Liver (tissue), 8 donors: ENCODE measurements at regions not wholly inside any gene's neighbourhood (a gene's known extent, or its start where the extent isn't known, plus 50 kb on each side); places are given as distances from the start of the nearest gene placed in this dataset.

ENCODE experiments used
- DNase-seq: peaks from one replicate; pipeline ENCODE4 v3.0.0-alpha.2; 2017; ENCODE audit warnings: low spot score
- H3K27ac ChIP-seq, 2 donors: one replicate each; pipeline ENCODE4 v1.7.0; 2013; ENCODE audit warnings: inconsistent platforms in 2 of 2, low read length in 2 of 2, control low read depth in 1 of 2, low read depth in 1 of 2, mild to moderate bottlenecking in 1 of 2
- H3K27me3 ChIP-seq, 4 donors: one replicate each; pipeline versions ENCODE4 v1.6.1 to v1.7.0; 2013; ENCODE audit warnings: low read length in 3 of 4, inconsistent platforms in 1 of 4, mild to moderate bottlenecking in 1 of 4, moderate library complexity in 1 of 4; ENCODE audit not compliant: control insufficient read depth in 4 of 4, insufficient read depth in 4 of 4
- H3K36me3 ChIP-seq, 4 donors: one replicate each; pipeline versions ENCODE4 v1.6.1 to v1.7.0; 2013; ENCODE audit warnings: low read length in 3 of 4, mild to moderate bottlenecking in 3 of 4, low read depth in 1 of 4, moderate library complexity in 1 of 4; ENCODE audit not compliant: control insufficient read depth in 4 of 4, insufficient read depth in 3 of 4
- H3K4me1 ChIP-seq, 4 donors: one replicate each; pipeline versions ENCODE4 v1.6.1 to v1.7.0; 2013; ENCODE audit warnings: low read length in 3 of 4, mild to moderate bottlenecking in 3 of 4, moderate library complexity in 1 of 4; ENCODE audit not compliant: control insufficient read depth in 4 of 4, insufficient read depth in 4 of 4
- H3K4me3 ChIP-seq, 3 donors: one replicate each; pipeline versions ENCODE4 v1.6.1 to v1.7.0; 2013; ENCODE audit warnings: low read length in 3 of 3, control low read depth in 1 of 3, low read depth in 1 of 3, mild to moderate bottlenecking in 1 of 3
- H3K9ac ChIP-seq, 2 donors: one replicate each; pipeline ENCODE4 v1.7.0; 2013; ENCODE audit warnings: low read length in 2 of 2, mild to moderate bottlenecking in 2 of 2, moderate library complexity in 2 of 2, control low read depth in 1 of 2, low read depth in 1 of 2
- H3K9me3 ChIP-seq, 4 donors: one replicate each; pipeline versions ENCODE4 v1.6.1 to v1.7.0; 2013; ENCODE audit warnings: low read length in 3 of 4; ENCODE audit not compliant: control insufficient read depth in 4 of 4
- ATF3 ChIP-seq: IDR thresholded peaks from 2 replicates; pipeline ENCODE4 v1.6.1; 2016; ENCODE audit warnings: antibody characterized with exemption
- EGR1 ChIP-seq, 2 donors: IDR thresholded peaks; 2 replicates each; pipeline ENCODE4 v1.6.1; 2016 to 2018; ENCODE audit warnings: antibody characterized with exemption in 2 of 2, low read depth in 2 of 2
- FOXA1 ChIP-seq: IDR thresholded peaks from 2 replicates; pipeline ENCODE4 v1.6.1; 2016; ENCODE audit warnings: antibody characterized with exemption
- FOXA2 ChIP-seq: IDR thresholded peaks from 2 replicates; pipeline ENCODE4 v1.6.1; 2016; ENCODE audit warnings: antibody characterized with exemption
- GABPA ChIP-seq, 2 donors: IDR thresholded peaks in 1 of 2; conservative IDR thresholded peaks in 1 of 2; 2 replicates each; pipeline ENCODE4 v1.6.1; 2016; ENCODE audit warnings: antibody characterized with exemption in 2 of 2, mild to moderate bottlenecking in 1 of 2, moderate library complexity in 1 of 2
- HNF4A ChIP-seq, 2 donors: conservative IDR thresholded peaks; 2 replicates each; pipeline ENCODE4 v1.6.1; 2016; ENCODE audit warnings: antibody characterized with exemption in 2 of 2, mild to moderate bottlenecking in 2 of 2
- HNF4G ChIP-seq: IDR thresholded peaks from 2 replicates; pipeline ENCODE4 v1.6.1; 2016; ENCODE audit warnings: antibody characterized with exemption
- JUND ChIP-seq, 2 donors: IDR thresholded peaks; 2 replicates each; pipeline ENCODE4 v1.6.1; 2016; ENCODE audit warnings: antibody characterized with exemption in 2 of 2
- MAX ChIP-seq: IDR thresholded peaks from 2 replicates; pipeline ENCODE4 v1.6.1; 2016; ENCODE audit warnings: antibody characterized with exemption
- RAD21 ChIP-seq, 2 donors: IDR thresholded peaks; 2 replicates each; pipeline ENCODE4 v1.6.1; 2016; ENCODE audit warnings: antibody characterized with exemption in 2 of 2, mild to moderate bottlenecking in 2 of 2
- RXRA ChIP-seq, 2 donors: IDR thresholded peaks; 2 replicates each; pipeline ENCODE4 v1.6.1; 2017 to 2018; ENCODE audit warnings: antibody characterized with exemption in 2 of 2, mild to moderate bottlenecking in 1 of 2
- SP1 ChIP-seq: IDR thresholded peaks from 2 replicates; pipeline ENCODE4 v1.6.1; 2018; ENCODE audit warnings: antibody characterized with exemption, mild to moderate bottlenecking
- TAF1 ChIP-seq: conservative IDR thresholded peaks from 2 replicates; pipeline ENCODE4 v1.6.1; 2016; ENCODE audit warnings: antibody characterized with exemption, mild to moderate bottlenecking
- YY1 ChIP-seq: IDR thresholded peaks from 2 replicates; pipeline ENCODE4 v1.6.1; 2016; ENCODE audit warnings: antibody characterized with exemption, mild to moderate bottlenecking
- WGBS: extraction: QIAGEN DNeasy Blood & Tissue Kit; methylation state at CpG from one replicate; pipeline ENCODE4 v1.1.7; 2013; 5-methylcytosine and 5-hydroxymethylcytosine counted together
- TF ChIP-seq, protein P1 (sequence below): fragments of 150-350 bp; IDR thresholded peaks from 2 replicates; pipeline ENCODE4 v1.5.1; 2017; ENCODE audit warnings: improper control_type of control experiment, low read depth, low read length; ENCODE audit not compliant: missing input control
- TF ChIP-seq, protein P2 (sequence below): IDR thresholded peaks from 2 replicates; pipeline ENCODE4 v1.6.1; 2016; ENCODE audit warnings: antibody characterized with exemption
- donor health status: healthy.
- donor health status: healthy.
- donor health status: healthy.
- donor health status: healthy.
- donor health status: healthy.

DNA sequence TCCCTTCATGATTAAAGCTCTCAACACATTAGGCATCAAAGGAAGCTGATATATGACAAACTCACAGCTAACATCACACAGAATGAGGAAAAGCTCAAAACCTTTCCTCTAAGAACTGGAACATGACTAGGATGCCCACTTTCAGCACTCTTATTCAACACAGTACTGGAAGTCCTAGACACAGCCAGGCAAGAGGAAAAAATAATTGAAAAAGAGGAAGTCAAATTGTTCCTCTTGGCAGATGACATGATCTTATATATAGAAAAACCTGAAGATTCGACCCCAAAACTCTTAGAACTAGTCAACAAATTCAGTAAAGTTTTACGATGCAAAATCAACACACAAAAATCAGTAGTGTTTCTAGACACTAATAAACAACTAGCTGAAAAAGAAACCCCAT, 144.3 kb upstream of the NREP start:
- no peaks in the 10 kb centered on the region for H3K36me3 ChIP-seq
- no peak overlapping the region for H3K4me3 ChIP-seq
- H3K4me1 ChIP-seq = no peaks in the 10 kb centered on the region
- H3K27me3 ChIP-seq = no peaks in the 10 kb centered on the region
- no peak for DNase-seq
- 71% methylated on average over 2 of the region's 2 CpGs for WGBS
- TF ChIP-seq, protein P1, sequence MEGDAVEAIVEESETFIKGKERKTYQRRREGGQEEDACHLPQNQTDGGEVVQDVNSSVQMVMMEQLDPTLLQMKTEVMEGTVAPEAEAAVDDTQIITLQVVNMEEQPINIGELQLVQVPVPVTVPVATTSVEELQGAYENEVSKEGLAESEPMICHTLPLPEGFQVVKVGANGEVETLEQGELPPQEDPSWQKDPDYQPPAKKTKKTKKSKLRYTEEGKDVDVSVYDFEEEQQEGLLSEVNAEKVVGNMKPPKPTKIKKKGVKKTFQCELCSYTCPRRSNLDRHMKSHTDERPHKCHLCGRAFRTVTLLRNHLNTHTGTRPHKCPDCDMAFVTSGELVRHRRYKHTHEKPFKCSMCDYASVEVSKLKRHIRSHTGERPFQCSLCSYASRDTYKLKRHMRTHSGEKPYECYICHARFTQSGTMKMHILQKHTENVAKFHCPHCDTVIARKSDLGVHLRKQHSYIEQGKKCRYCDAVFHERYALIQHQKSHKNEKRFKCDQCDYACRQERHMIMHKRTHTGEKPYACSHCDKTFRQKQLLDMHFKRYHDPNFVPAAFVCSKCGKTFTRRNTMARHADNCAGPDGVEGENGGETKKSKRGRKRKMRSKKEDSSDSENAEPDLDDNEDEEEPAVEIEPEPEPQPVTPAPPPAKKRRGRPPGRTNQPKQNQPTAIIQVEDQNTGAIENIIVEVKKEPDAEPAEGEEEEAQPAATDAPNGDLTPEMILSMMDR = no peak
- TF ChIP-seq, protein P2, sequence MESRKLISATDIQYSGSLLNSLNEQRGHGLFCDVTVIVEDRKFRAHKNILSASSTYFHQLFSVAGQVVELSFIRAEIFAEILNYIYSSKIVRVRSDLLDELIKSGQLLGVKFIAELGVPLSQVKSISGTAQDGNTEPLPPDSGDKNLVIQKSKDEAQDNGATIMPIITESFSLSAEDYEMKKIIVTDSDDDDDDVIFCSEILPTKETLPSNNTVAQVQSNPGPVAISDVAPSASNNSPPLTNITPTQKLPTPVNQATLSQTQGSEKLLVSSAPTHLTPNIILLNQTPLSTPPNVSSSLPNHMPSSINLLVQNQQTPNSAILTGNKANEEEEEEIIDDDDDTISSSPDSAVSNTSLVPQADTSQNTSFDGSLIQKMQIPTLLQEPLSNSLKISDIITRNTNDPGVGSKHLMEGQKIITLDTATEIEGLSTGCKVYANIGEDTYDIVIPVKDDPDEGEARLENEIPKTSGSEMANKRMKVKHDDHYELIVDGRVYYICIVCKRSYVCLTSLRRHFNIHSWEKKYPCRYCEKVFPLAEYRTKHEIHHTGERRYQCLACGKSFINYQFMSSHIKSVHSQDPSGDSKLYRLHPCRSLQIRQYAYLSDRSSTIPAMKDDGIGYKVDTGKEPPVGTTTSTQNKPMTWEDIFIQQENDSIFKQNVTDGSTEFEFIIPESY = no peak
- no peak overlapping the region for H3K9ac ChIP-seq
- H3K9me3 ChIP-seq = peaks cover 0 to 4% (median 0%) of the 10 kb centered on the region in 4 donors
- no peak overlapping the region for H3K27ac ChIP-seq

DNA sequence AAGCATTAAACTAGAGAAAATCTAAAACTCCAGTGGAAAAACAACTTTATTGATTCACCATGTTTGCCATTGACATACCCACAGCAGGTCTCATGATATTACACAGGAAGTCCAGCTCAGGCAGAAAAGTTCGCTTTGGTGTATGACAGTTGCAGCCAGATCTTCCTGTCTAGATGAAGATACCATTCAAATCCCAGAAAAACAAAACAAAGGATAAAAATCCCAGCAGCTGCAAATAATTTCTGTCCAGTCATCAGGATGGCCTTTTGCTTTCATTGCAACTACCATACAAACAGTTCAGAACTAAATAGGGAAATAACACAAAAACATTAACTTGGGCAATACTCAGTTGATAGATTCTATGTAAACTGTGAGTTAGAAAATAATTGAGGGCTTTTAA, 136.0 kb upstream of the NREP start:
- TF ChIP-seq SP1 (no peak), RAD21 (IDR thresholded peaks at IDR 0.05) (no peak), EGR1 (IDR thresholded peaks at IDR 0.05; ENCODE audit: low read depth in 2 of 2) (no peak), FOXA2 (no peak), MAX (no peak), YY1 (no peak), HNF4A (conservative IDR thresholded peaks at IDR 0.05) (no peak), GABPA (IDR thresholded peaks at IDR 0.05 in 1 of 2, conservative IDR thresholded peaks at IDR 0.05 in 1 of 2) (no peak), TAF1 (no peak)
- Histone ChIP-seq H3K9me3 (peaks cover 0 to 3% (median 0%) of the 10 kb centered on the region in 4 donors), H3K27ac (no peak overlapping the region), H3K36me3 (no peaks in the 10 kb centered on the region), H3K4me3 (no peak overlapping the region), H3K27me3 (no peaks in the 10 kb centered on the region), H3K4me1 (peaks cover 0 to 5% (median 0%) of the 10 kb centered on the region in 4 donors), H3K9ac (no peak overlapping the region)
- DNase-seq = no peak
- 63% methylated on average over 1 of the region's 1 CpG for WGBS

- peaks cover 0 to 5% (median 0%) of the 10 kb centered on the region in 4 donors for H3K4me1 ChIP-seq
- H3K27me3 ChIP-seq = no peaks in the 10 kb centered on the region
- no peak for DNase-seq
- no peak overlapping the region for H3K9ac ChIP-seq
- no peak overlapping the region for H3K27ac ChIP-seq
- H3K9me3 ChIP-seq = peaks cover 0 to 3% (median 0%) of the 10 kb centered on the region in 4 donors
- WGBS = 90% methylated on average over 2 of the region's 2 CpGs
- H3K36me3 ChIP-seq = no peaks in the 10 kb centered on the region
- no peak overlapping the region for H3K4me3 ChIP-seq
- TF ChIP-seq ATF3 (no peak), RAD21 (IDR thresholded peaks at IDR 0.05) (no peak), HNF4G (no peak), YY1 (no peak), RXRA (IDR thresholded peaks at IDR 0.05) (no peak), FOXA1 (no peak), MAX (no peak), FOXA2 (no peak), TAF1 (no peak), GABPA (IDR thresholded peaks at IDR 0.05 in 1 of 2, conservative IDR thresholded peaks at IDR 0.05 in 1 of 2) (no peak), JUND (IDR thresholded peaks at IDR 0.05) (no peak), EGR1 (IDR thresholded peaks at IDR 0.05; ENCODE audit: low read depth in 2 of 2) (no peak)
- TF ChIP-seq, protein P1 = no peak
- TF ChIP-seq, protein P2 = no peak
Observed at GRCh38 chr5:111887706-111888105, 130.7 kb upstream of the NREP start.
